ENCODE measurements at regions not wholly inside any gene's neighbourhood (a gene's known extent, or its start where the extent isn't known, plus 50 kb on each side); places are given as distances from the start of the nearest gene placed in this dataset.

DNA sequence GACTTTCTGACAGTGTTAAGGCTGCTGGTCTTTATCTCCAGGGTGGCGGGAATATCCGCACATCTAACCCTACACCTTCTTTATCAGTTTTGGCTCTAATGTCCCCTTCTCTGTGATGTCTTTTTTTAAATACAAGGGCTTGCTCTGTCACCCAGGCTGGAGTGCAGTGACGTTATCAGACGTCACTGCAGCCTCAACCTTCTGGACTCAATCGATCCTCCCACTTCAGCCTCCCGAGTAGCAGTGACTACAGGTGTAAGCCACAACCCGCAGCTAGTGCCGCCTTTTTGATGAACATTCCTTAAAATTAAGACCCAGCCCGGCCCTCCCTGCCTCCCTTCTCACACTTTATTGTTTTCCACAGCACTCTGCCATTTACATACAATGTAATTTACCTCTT lies 120.1 kb upstream of the CDH4 start:
- TF ChIP-seq, protein P1, sequence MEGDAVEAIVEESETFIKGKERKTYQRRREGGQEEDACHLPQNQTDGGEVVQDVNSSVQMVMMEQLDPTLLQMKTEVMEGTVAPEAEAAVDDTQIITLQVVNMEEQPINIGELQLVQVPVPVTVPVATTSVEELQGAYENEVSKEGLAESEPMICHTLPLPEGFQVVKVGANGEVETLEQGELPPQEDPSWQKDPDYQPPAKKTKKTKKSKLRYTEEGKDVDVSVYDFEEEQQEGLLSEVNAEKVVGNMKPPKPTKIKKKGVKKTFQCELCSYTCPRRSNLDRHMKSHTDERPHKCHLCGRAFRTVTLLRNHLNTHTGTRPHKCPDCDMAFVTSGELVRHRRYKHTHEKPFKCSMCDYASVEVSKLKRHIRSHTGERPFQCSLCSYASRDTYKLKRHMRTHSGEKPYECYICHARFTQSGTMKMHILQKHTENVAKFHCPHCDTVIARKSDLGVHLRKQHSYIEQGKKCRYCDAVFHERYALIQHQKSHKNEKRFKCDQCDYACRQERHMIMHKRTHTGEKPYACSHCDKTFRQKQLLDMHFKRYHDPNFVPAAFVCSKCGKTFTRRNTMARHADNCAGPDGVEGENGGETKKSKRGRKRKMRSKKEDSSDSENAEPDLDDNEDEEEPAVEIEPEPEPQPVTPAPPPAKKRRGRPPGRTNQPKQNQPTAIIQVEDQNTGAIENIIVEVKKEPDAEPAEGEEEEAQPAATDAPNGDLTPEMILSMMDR (IDR thresholded peaks at IDR 0.05), result no peak
- no peak for TF ChIP-seq POLR2A (IDR thresholded peaks at IDR 0.05)
